GM23338 (cell line): ENCODE measurements at regions not wholly inside any gene's neighbourhood (a gene's known extent, or its start where the extent isn't known, plus 50 kb on each side); places are given as distances from the start of the nearest gene placed in this dataset.

ENCODE experiments used
- ATAC-seq: fragments of 200-7000 bp; cut with Tn5 transposase; 3 replicates; pipeline ENCODE4 v1.9.1; 2020
- DNase-seq: peaks from one replicate; pipeline ENCODE4 v3.0.0-alpha.2; 2015; ENCODE audit warnings: low spot score
- H2AFZ ChIP-seq: fragments of 200-600 bp; sonication (generic); 2 replicates; pipeline ENCODE4 v1.8.0; 2016; ENCODE audit warnings: antibody characterized with exemption, mild to moderate bottlenecking, moderate library complexity
- H3F3A ChIP-seq: fragments of 200-600 bp; sonication (generic); replicated peaks from 2 replicates; pipeline ENCODE4 v1.8.0; 2017; ENCODE audit warnings: antibody characterized with exemption, mixed run types, low read depth
- H3K27ac ChIP-seq: fragments of 200-600 bp; sonication (generic); 2 replicates; pipeline ENCODE4 v1.6.1; 2016; ENCODE audit warnings: low read depth
- H3K27me3 ChIP-seq: fragments of 200-600 bp; sonication (generic); 2 replicates; pipeline ENCODE4 v1.8.0; 2016; ENCODE audit warnings: mild to moderate bottlenecking, mixed run types, moderate library complexity; ENCODE audit not compliant: insufficient read depth
- H3K36me3 ChIP-seq: fragments of 200-600 bp; sonication (generic); 2 replicates; pipeline ENCODE4 v1.8.0; 2016; ENCODE audit warnings: mild to moderate bottlenecking; ENCODE audit not compliant: insufficient read depth
- H3K4me1 ChIP-seq: fragments of 200-600 bp; sonication (generic); 2 replicates; pipeline ENCODE4 v1.8.0; 2016; ENCODE audit warnings: mild to moderate bottlenecking, moderate library complexity; ENCODE audit not compliant: insufficient read depth
- H3K4me2 ChIP-seq: fragments of 200-600 bp; sonication (generic); 2 replicates; pipeline ENCODE4 v1.7.1; 2017; ENCODE audit warnings: mixed run types
- H3K4me3 ChIP-seq: fragments of 200-600 bp; sonication (generic); 2 replicates; pipeline ENCODE4 v1.6.1; 2016; ENCODE audit warnings: mixed run types
- H3K79me2 ChIP-seq: fragments of 200-600 bp; sonication (generic); replicated peaks from 2 replicates; pipeline ENCODE4 v1.8.0; 2017; ENCODE audit warnings: mild to moderate bottlenecking; ENCODE audit not compliant: insufficient read depth
- H3K9me2 ChIP-seq: fragments of 200-600 bp; sonication (generic); 2 replicates; pipeline ENCODE4 v1.8.0; 2017; ENCODE audit not compliant: insufficient read depth
- H4K20me1 ChIP-seq: fragments of 200-600 bp; sonication (generic); replicated peaks from 2 replicates; pipeline ENCODE4 v1.8.0; 2017; ENCODE audit warnings: mild to moderate bottlenecking; ENCODE audit not compliant: insufficient read depth
- H3K27ac Mint-ChIP-seq: 2 replicates; pipeline ENCODE4 v1.8.0; 2020; ENCODE audit warnings: inconsistent platforms, mild to moderate bottlenecking, moderate library complexity, mixed read lengths
- H3K27me3 Mint-ChIP-seq: 3 replicates; pipeline ENCODE4 v1.8.0; 2022; ENCODE audit warnings: low read depth, mild to moderate bottlenecking, moderate library complexity, mixed read lengths, inconsistent platforms; ENCODE audit not compliant: insufficient read depth, poor library complexity
- H3K36me3 Mint-ChIP-seq: 3 replicates; pipeline ENCODE4 v1.8.0; 2021; ENCODE audit warnings: low read depth, mild to moderate bottlenecking, inconsistent platforms, moderate library complexity, mixed read lengths
- H3K4me1 Mint-ChIP-seq: 3 replicates; pipeline ENCODE4 v1.8.0; 2020; ENCODE audit warnings: mild to moderate bottlenecking, inconsistent platforms, mixed read lengths
- H3K4me3 Mint-ChIP-seq: 3 replicates; pipeline ENCODE4 v1.8.0; 2021; ENCODE audit warnings: moderate library complexity, mild to moderate bottlenecking, inconsistent platforms, mixed read lengths
- H3K9me3 Mint-ChIP-seq: 3 replicates; pipeline ENCODE4 v1.8.0; 2020; ENCODE audit warnings: moderate library complexity, mild to moderate bottlenecking, inconsistent platforms, mixed read lengths
- CREB1 ChIP-seq: fragments of 250-450 bp; sonication (Bioruptor Pico); IDR thresholded peaks from 2 replicates; pipeline ENCODE4 v1.5.0; 2020; ENCODE audit warnings: low read depth, mild to moderate bottlenecking, moderate library complexity
- EZH2 ChIP-seq: fragments of 200-600 bp; sonication (generic); IDR thresholded peaks from one replicate; pipeline ENCODE4 v1.8.0; 2017; ENCODE audit warnings: antibody characterized with exemption, mild to moderate bottlenecking, low read depth; ENCODE audit not compliant: unreplicated experiment
- POLR2AphosphoS5 ChIP-seq: IDR thresholded peaks from 2 replicates; pipeline ENCODE4 v1.6.1; 2016; ENCODE audit warnings: antibody characterized with exemption, low read depth
- ZNF114 ChIP-seq: fragments of 250-450 bp; sonication (Bioruptor Pico); IDR thresholded peaks from 2 replicates; pipeline ENCODE4 v1.5.0; 2020; ENCODE audit warnings: mild to moderate bottlenecking, moderate library complexity
- ZNF331 ChIP-seq: fragments of 250-450 bp; sonication (Bioruptor Pico); IDR thresholded peaks from 2 replicates; pipeline ENCODE4 v1.5.0; 2020; ENCODE audit warnings: low read depth, mild to moderate bottlenecking, moderate library complexity
- ZNF462 ChIP-seq: fragments of 250-450 bp; sonication (Bioruptor Pico); IDR thresholded peaks from 2 replicates; pipeline ENCODE4 v1.5.0; 2020; ENCODE audit warnings: mild to moderate bottlenecking, moderate library complexity
- TF ChIP-seq, protein P1 (sequence below): IDR thresholded peaks from 2 replicates; pipeline ENCODE4 v1.6.1; 2016; ENCODE audit warnings: antibody characterized with exemption
- TF ChIP-seq, protein P2 (sequence below), 2 experiments: fragments of 200-600 bp in 1 of 2; sonication (generic) in 1 of 2; conservative IDR thresholded peaks; 2 replicates each; pipeline versions ENCODE4 v1.5.1 to v1.6.1; 2016 to 2017; ENCODE audit warnings: antibody characterized with exemption in 2 of 2, low read depth in 2 of 2, mild to moderate bottlenecking in 2 of 2, moderate library complexity in 1 of 2

DNA sequence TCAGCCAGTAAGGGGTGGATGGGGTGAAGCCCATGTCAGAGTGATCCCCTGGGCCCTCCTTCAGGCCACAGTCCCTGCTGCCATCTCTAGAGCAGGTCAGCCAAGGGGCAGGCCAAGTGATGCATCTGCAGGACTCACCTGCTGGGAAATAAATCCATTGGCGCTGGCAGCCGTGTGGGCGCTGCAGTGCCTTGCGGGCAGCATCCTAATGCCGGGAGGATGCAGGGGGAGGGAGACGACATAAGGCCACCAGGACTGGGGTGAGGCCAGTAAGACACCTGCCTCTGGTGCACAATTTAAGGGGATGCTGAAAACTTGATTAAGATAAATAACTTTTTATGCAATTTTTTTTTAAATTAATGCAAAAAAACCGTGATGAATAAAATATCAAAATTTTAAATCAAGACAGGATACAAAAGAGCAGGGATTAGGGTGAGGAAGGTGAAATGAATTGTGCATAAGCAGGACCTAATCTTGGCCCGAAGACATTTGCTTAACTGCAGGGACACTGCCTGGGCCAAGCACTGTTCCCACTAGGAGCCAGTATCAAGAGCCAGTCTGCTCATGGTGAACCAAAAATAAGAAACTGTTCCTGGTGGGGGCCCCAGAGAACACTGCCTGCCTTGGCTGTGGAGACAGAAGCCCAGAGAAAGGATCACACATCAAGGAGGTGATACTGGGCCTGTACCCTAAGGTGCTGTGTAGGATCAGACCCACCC, 67.5 kb upstream of the CPLX2 start:
- H3K27me3 Mint-ChIP-seq = peaks cover 9% of the 10 kb centered on the region
- H3K9me2 ChIP-seq = no peaks in the 10 kb centered on the region
- no peak overlapping the region for H3K4me3 ChIP-seq
- no peaks in the 10 kb centered on the region for H3K79me2 ChIP-seq
- H3K4me3 Mint-ChIP-seq = no peak overlapping the region
- H3K27ac ChIP-seq = no peak overlapping the region
- no peaks in the 10 kb centered on the region; the same call in 2 of the 3 replicates for H3K36me3 Mint-ChIP-seq
- no peaks in the 10 kb centered on the region; the same call in 2 of the 3 replicates for H3K9me3 Mint-ChIP-seq
- H4K20me1 ChIP-seq = no peaks in the 10 kb centered on the region
- peaks cover 23% of the 10 kb centered on the region for H3K4me1 Mint-ChIP-seq
- no peaks in the 10 kb centered on the region for H3K4me1 ChIP-seq
- no peaks in the 10 kb centered on the region for H3K36me3 ChIP-seq
- no peak overlapping the region for H2AFZ ChIP-seq
- no peak for DNase-seq
- no peak overlapping the region for H3K4me2 ChIP-seq
- no peak overlapping the region for H3K27ac Mint-ChIP-seq
- no peaks in the 10 kb centered on the region for H3F3A ChIP-seq
- TF ChIP-seq ZNF462 (CRISPR knock-in tag) (no peak), EZH2 (no peak), ZNF114 (CRISPR knock-in tag) (no peak), ZNF331 (CRISPR knock-in tag) (no peak), CREB1 (CRISPR knock-in tag) (no peak), POLR2AphosphoS5 (no peak)
- TF ChIP-seq, protein P1, sequence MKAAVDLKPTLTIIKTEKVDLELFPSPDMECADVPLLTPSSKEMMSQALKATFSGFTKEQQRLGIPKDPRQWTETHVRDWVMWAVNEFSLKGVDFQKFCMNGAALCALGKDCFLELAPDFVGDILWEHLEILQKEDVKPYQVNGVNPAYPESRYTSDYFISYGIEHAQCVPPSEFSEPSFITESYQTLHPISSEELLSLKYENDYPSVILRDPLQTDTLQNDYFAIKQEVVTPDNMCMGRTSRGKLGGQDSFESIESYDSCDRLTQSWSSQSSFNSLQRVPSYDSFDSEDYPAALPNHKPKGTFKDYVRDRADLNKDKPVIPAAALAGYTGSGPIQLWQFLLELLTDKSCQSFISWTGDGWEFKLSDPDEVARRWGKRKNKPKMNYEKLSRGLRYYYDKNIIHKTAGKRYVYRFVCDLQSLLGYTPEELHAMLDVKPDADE = no peak
- TF ChIP-seq, protein P2, sequence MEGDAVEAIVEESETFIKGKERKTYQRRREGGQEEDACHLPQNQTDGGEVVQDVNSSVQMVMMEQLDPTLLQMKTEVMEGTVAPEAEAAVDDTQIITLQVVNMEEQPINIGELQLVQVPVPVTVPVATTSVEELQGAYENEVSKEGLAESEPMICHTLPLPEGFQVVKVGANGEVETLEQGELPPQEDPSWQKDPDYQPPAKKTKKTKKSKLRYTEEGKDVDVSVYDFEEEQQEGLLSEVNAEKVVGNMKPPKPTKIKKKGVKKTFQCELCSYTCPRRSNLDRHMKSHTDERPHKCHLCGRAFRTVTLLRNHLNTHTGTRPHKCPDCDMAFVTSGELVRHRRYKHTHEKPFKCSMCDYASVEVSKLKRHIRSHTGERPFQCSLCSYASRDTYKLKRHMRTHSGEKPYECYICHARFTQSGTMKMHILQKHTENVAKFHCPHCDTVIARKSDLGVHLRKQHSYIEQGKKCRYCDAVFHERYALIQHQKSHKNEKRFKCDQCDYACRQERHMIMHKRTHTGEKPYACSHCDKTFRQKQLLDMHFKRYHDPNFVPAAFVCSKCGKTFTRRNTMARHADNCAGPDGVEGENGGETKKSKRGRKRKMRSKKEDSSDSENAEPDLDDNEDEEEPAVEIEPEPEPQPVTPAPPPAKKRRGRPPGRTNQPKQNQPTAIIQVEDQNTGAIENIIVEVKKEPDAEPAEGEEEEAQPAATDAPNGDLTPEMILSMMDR (conservative IDR thresholded peaks at IDR 0.05; ENCODE audit: low read depth in 2 of 2) = no peak
- peaks cover 3% of the 10 kb centered on the region for H3K27me3 ChIP-seq
- no peak for ATAC-seq
